AG10803 (cell line): ENCODE measurements at regions not wholly inside any gene's neighbourhood (a gene's known extent, or its start where the extent isn't known, plus 50 kb on each side); places are given as distances from the start of the nearest gene placed in this dataset.
A peak's percentile ranks its signal among the peaks of the same experiment; 100 is the strongest.

ENCODE experiments used
- DNase-seq: peaks from one replicate; pipeline ENCODE4 v3.0.0; 2010; ENCODE audit warnings: low read depth
- H3K4me3 ChIP-seq: 2 replicates; pipeline ENCODE4 v1.5.1; 2011; ENCODE audit warnings: mild to moderate bottlenecking, low read length, control low read depth
- TF ChIP-seq, protein P1 (sequence below): conservative IDR thresholded peaks from 2 replicates; pipeline ENCODE4 v1.5.1; 2011; ENCODE audit warnings: mild to moderate bottlenecking, low read length, control low read depth, inconsistent platforms

DNA sequence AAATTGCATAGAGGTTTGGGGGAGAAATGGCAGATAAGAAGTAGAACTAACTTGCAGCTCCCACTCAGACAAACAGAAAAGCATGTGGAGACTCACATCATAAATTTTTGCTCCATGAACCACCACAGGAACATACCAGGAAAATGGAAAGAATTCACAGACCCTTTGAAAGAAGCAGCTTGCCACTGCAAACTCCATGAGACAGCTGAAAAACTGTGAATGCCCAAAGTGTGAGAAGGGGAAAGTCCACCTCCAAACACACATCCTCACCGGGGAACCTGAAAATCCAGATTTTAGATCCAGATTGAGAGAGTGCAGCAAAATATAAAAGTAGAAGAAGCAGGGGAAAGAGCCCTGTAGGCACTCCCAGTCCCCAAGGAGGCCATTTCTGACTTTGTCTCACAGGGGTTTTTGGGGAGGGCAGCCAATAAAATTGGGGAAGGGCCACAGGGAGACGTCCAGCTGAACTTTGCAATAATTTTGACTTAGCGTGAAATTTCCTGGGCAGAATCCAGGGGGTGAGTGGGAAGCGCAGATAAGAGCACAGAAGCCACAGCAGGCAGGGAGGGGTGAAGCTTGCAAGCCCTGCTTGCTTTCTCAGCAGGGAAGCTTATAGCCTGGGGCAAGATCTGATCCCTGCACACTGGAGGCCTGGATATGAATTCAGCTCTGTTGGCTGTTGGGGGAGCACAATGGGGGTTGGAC, 183.4 kb upstream of the UBE2E2 start:
- TF ChIP-seq, protein P1, sequence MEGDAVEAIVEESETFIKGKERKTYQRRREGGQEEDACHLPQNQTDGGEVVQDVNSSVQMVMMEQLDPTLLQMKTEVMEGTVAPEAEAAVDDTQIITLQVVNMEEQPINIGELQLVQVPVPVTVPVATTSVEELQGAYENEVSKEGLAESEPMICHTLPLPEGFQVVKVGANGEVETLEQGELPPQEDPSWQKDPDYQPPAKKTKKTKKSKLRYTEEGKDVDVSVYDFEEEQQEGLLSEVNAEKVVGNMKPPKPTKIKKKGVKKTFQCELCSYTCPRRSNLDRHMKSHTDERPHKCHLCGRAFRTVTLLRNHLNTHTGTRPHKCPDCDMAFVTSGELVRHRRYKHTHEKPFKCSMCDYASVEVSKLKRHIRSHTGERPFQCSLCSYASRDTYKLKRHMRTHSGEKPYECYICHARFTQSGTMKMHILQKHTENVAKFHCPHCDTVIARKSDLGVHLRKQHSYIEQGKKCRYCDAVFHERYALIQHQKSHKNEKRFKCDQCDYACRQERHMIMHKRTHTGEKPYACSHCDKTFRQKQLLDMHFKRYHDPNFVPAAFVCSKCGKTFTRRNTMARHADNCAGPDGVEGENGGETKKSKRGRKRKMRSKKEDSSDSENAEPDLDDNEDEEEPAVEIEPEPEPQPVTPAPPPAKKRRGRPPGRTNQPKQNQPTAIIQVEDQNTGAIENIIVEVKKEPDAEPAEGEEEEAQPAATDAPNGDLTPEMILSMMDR = no peak
- peak; percentile 18 for DNase-seq
- H3K4me3 ChIP-seq = no peak overlapping the region

DNA sequence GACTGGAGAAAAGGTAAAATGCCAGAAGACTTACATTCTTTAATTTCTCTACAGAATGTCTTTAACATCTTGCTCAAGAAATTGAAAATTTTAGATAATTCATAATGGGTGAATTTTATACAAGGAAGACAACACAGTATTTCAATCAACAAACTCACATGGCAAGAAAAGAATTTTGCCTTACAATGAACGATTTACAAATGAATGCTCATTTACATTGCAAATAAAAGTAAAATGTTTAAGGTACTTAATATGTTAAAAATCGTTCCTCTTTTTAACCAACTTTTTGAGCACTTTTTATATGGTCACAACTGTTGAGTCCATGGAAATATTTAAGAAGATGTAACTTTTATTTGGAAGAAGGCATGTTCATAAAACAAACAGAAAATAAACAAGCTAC, 174.8 kb upstream of the UBE2E2 start:
- DNase-seq = no peak
- TF ChIP-seq, protein P1 = no peak
- H3K4me3 ChIP-seq = no peak overlapping the region

DNA sequence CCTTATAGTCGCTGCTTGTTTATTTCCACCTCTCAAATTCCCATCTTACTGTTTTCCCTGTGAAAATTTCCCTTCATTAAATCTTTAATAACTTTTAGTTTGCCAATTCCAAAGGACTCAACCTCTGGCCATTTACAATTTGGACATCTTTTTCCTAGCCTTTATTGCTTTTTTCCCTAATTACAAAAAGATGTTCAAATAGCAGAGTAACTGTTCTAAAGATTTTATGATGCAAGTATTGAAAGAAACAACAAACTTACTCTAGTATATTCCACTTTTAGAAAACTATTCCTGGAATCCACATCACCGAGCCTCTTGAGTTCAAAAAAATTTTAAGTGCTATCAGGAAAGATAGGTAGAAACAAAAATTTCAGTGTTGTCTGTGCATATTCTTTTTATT, 174.1 kb upstream of the UBE2E2 start:
- no peak overlapping the region for H3K4me3 ChIP-seq
- DNase-seq = peak; percentile 10
- TF ChIP-seq, protein P1 = no peak

DNA sequence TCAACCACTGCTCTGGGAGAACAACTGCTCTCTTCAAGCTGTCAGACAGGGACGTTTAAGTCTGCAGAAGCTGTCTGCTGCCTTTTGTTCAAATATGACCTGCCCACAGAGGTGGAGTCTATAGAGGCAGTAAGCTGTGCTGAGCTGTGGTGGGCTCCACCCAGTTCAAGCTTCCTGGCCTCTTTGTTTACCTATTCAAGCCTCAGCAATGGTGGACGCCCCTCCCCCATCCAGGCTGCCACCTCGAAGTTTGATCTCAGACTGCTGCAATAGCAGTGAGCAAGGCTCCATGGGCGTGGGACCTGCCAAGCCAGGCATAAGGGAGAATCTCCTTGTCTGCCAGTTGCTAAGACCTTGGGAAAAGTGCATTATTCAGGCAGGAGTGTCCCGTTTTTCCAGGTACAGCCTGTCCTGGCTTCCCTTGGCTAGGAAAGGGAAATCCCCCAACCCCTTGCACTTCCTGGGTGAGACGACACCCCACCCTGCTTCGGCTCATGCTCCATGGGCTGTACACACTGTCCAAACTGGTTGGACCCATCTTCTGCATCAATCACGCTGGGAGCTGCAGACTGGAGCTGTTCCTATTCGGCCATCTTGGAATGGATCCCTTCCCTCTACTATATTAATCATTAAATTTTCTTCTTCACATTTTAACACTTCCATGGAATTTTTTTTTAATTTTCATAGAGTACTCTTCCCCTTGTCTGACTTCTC, 167.0 kb upstream of the UBE2E2 start:
- TF ChIP-seq, protein P1 = no peak
- H3K4me3 ChIP-seq = no peak overlapping the region
- DNase-seq = no peak

DNA sequence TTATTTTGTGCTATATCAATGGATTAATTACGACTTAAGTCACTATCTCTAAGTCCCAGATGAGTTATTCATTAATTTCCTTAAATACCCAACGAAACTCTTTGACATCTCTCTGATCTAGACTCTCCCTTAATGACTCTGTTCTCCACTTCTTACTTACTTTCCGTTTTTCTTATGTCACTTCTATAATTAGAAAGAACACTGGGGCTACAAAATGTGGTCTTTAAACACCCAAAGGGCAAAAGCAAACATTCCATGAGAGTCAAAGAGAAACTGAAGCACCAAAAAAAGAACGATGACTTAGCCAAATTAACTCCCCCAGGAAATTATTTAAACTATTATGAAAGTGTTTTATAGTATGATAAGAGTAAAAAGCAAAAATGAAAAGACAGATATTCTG, 166.4 kb upstream of the UBE2E2 start:
- H3K4me3 ChIP-seq = no peak overlapping the region
- TF ChIP-seq, protein P1 = no peak

DNA sequence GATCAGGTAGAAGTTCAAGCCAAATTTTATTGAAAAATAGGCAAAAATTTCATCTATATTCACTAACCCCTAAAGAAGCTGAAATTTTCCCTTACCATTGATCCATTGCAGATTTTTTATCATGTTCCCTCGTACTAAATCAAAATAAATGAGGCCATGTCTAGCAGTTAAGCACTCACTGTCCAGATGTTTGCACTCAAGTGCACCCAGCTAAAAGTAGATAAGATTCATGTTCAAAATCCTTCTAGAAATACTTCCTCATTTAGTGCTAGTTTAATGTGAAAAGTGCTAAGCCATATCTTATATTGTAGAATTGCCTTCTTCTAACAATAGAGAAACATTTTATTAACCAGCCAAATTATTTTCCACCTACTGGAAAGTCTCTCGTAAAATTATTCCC, 164.7 kb upstream of the UBE2E2 start:
- no peak overlapping the region for H3K4me3 ChIP-seq
- TF ChIP-seq, protein P1 = no peak
- no peak for DNase-seq

More for the DNA sequence above, 166.4 kb upstream of the UBE2E2 start:
- no peak for DNase-seq
